Uterus (tissue), 2 donors: ENCODE measurements at regions not wholly inside any gene's neighbourhood (a gene's known extent, or its start where the extent isn't known, plus 50 kb on each side); places are given as distances from the start of the nearest gene placed in this dataset.

Source experiments
- CTCF ChIP-seq, 4 experiments: fragments of 200-600 bp in 2 of 4; fragments of 450-650 bp in 2 of 4; sonication (generic) in 2 of 4; IDR thresholded peaks; one replicate each; pipeline ENCODE4 v1.5.1; 2016 to 2019; ENCODE audit warnings: antibody characterized with exemption in 4 of 4, mild to moderate bottlenecking in 2 of 4, moderate library complexity in 1 of 4
- POLR2A ChIP-seq, 2 donors: fragments of 450-650 bp; IDR thresholded peaks; one replicate each; pipeline ENCODE4 v1.6.1; 2016; ENCODE audit warnings: antibody characterized with exemption in 2 of 2, mild to moderate bottlenecking in 1 of 2, moderate library complexity in 1 of 2

GRCh38 chr12:127328867-127329266 is 938.1 kb upstream of the TMEM132C start:
- TF ChIP-seq POLR2A (IDR thresholded peaks at IDR 0.05) (no peak), CTCF (IDR thresholded peaks at IDR 0.05) (no peak)
